ENCODE measurements at regions not wholly inside any gene's neighbourhood (a gene's known extent, or its start where the extent isn't known, plus 50 kb on each side); places are given as distances from the start of the nearest gene placed in this dataset.

DNA sequence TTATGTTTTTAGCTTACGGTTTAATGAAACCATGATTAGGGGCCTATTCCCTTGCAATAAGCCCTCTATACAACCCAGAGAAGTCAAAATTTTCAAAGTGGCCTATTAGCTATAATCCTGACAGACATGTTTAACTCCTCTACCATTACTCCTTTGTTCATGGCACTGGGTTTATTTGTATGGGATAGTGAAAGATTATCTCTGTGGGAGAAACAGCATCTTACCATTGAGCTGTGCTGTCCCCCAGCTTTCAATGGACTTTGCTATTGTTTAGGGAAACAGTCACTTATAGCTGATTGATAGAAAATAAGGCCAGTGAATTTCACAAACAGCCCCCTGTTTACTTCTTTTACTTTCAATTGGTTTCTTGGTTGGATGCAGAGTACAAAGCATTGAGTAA, 675.2 kb upstream of the GCFC2 start:
- no peak for DNase-seq
- Histone ChIP-seq H3K4me1 (no peaks in the 10 kb centered on the region), H3K27ac (no peak overlapping the region), H3K4me3 (no peak overlapping the region), H3K27me3 (no peaks in the 10 kb centered on the region), H3K36me3 (ENCODE audit: low read depth, missing control alignments) (no peaks in the 10 kb centered on the region), H3K9me3 (no peaks in the 10 kb centered on the region)
- TF ChIP-seq, protein P1, sequence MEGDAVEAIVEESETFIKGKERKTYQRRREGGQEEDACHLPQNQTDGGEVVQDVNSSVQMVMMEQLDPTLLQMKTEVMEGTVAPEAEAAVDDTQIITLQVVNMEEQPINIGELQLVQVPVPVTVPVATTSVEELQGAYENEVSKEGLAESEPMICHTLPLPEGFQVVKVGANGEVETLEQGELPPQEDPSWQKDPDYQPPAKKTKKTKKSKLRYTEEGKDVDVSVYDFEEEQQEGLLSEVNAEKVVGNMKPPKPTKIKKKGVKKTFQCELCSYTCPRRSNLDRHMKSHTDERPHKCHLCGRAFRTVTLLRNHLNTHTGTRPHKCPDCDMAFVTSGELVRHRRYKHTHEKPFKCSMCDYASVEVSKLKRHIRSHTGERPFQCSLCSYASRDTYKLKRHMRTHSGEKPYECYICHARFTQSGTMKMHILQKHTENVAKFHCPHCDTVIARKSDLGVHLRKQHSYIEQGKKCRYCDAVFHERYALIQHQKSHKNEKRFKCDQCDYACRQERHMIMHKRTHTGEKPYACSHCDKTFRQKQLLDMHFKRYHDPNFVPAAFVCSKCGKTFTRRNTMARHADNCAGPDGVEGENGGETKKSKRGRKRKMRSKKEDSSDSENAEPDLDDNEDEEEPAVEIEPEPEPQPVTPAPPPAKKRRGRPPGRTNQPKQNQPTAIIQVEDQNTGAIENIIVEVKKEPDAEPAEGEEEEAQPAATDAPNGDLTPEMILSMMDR (IDR thresholded peaks at IDR 0.05), result no peak
- no peak for TF ChIP-seq POLR2A (IDR thresholded peaks at IDR 0.05)
- intact Hi-C loops (cut with DNase I; ENCODE audit: low total_unique reads), result no loop called here
- 83 to 93% methylated on average over 1 of the region's 1 CpG for WGBS, 2 donors

DNA sequence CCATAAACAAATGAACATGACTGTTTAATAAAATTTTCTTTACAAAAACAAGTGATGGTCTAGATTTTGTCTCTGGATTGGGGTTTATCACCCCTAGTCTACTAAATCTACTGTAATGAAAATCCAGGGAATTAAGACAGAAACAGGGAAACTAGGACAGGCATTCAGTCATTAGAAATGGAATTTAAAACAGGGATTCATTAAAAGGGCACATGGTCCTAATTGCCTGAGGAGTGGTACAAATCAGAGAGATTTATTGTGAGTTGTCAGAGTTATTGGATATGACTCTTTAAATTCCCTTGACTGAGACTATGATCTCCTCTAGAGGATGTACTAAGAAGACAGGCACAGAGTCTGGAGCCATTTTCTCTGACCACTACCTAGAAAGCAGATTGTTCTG, 670.9 kb upstream of the GCFC2 start:
- no peak for DNase-seq
- no peak overlapping the region for H3K4me3 ChIP-seq
- H3K27me3 ChIP-seq, result no peaks in the 10 kb centered on the region
- no peak for TF ChIP-seq POLR2A (IDR thresholded peaks at IDR 0.05)
- TF ChIP-seq, protein P1 (IDR thresholded peaks at IDR 0.05), result no peak
- intact Hi-C loops (cut with DNase I; ENCODE audit: low total_unique reads), result no loop called here
- H3K36me3 ChIP-seq (ENCODE audit: low read depth, missing control alignments), result no peaks in the 10 kb centered on the region
- no peak overlapping the region for H3K27ac ChIP-seq
- H3K9me3 ChIP-seq, result no peaks in the 10 kb centered on the region
- H3K4me1 ChIP-seq, result no peaks in the 10 kb centered on the region

DNA sequence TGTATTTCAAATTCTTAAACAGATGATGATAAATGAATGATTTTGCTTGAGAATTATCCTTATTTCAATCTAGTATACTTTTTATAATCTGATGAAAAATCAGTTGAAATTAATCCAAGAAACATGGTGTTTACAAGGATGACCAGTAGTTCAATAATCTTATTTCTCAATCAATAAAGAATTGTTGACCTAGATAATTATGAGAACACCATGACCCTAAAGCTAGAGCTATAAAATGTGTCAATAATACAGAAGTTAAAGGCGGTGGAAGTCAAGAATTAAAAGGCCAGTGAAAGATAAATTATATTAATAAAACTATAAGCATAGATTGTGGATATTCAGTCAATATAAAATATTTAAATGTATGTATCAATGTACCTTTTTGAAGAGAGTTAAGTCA, 667.4 kb upstream of the GCFC2 start:
- Histone ChIP-seq H3K4me3 (no peak overlapping the region), H3K27me3 (no peaks in the 10 kb centered on the region), H3K36me3 (ENCODE audit: low read depth, missing control alignments) (no peaks in the 10 kb centered on the region), H3K27ac (no peak overlapping the region), H3K4me1 (no peaks in the 10 kb centered on the region), H3K9me3 (no peaks in the 10 kb centered on the region)
- DNase-seq, result no peak
- intact Hi-C loops (cut with DNase I; ENCODE audit: low total_unique reads), result no loop called here
- TF ChIP-seq, protein P1 (IDR thresholded peaks at IDR 0.05), result no peak
- WGBS, 2 donors, result 80 to 87% methylated on average over 1 of the region's 1 CpG

DNA sequence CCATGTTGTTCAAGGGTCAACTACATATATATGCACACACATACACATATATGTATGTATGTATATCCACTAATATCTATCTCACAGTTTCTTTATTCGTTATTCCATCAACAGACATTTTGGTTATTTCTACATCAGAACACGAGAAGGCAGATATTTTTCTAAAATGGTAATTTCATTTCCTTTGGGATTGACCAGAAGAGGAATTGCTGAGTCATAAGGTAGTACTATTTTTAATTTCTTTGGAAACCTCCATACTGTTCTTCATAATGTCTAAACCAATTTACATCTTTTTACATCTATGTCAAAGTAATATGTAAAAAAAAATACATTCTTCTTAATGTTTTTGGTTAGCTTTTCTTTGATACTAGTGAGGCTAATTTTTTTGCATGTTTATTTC, 630.7 kb upstream of the GCFC2 start:
- Histone ChIP-seq H3K9me3 (no peaks in the 10 kb centered on the region), H3K4me1 (no peaks in the 10 kb centered on the region), H3K4me3 (no peak overlapping the region), H3K36me3 (ENCODE audit: low read depth, missing control alignments) (no peaks in the 10 kb centered on the region), H3K27me3 (no peaks in the 10 kb centered on the region), H3K27ac (no peak overlapping the region)
- TF ChIP-seq, protein P1 (IDR thresholded peaks at IDR 0.05), result no peak
- no peak for TF ChIP-seq POLR2A (IDR thresholded peaks at IDR 0.05)
- WGBS, 2 donors, result 85 to 90% methylated on average over 2 of the region's 2 CpGs
- intact Hi-C loops (cut with DNase I; ENCODE audit: low total_unique reads), result no loop called here
- no peak for DNase-seq

DNA sequence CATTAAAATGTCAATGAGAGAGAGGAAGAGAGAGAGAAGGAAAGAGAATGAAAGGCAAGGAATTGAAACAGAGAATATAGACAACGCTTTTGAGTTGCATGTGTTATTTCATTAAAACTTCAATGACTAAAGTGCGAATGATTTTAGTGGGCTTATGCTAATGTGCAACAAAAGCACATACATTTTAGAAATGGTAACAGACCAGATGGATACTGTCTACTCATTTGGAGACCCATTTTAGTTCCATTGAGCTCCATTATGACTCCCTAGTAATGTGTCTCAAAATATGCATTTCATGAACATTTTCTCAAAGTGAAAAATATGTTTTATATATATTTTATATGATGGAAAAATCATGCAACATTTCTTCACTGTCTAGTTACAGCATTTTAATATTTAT, 622.2 kb upstream of the GCFC2 start:
- Histone ChIP-seq H3K36me3 (ENCODE audit: low read depth, missing control alignments) (no peaks in the 10 kb centered on the region), H3K4me1 (no peaks in the 10 kb centered on the region), H3K27ac (no peak overlapping the region), H3K27me3 (no peaks in the 10 kb centered on the region), H3K9me3 (no peaks in the 10 kb centered on the region), H3K4me3 (no peak overlapping the region)
- WGBS, 2 donors, result 83 to 95% methylated on average over 2 of the region's 2 CpGs
- TF ChIP-seq, protein P1 (IDR thresholded peaks at IDR 0.05), result no peak
- no peak for TF ChIP-seq POLR2A (IDR thresholded peaks at IDR 0.05)
- intact Hi-C loops (cut with DNase I; ENCODE audit: low total_unique reads), result no loop called here
- no peak for DNase-seq
